GM23338 (cell line): ENCODE measurements at regions not wholly inside any gene's neighbourhood (a gene's known extent, or its start where the extent isn't known, plus 50 kb on each side); places are given as distances from the start of the nearest gene placed in this dataset.

Experiments used
- ATAC-seq: fragments of 200-7000 bp; cut with Tn5 transposase; 3 replicates; pipeline ENCODE4 v1.9.1; 2020
- DNase-seq: peaks from one replicate; pipeline ENCODE4 v3.0.0-alpha.2; 2015; ENCODE audit warnings: low spot score
- H2AFZ ChIP-seq: fragments of 200-600 bp; sonication (generic); 2 replicates; pipeline ENCODE4 v1.8.0; 2016; ENCODE audit warnings: antibody characterized with exemption, mild to moderate bottlenecking, moderate library complexity
- H3F3A ChIP-seq: fragments of 200-600 bp; sonication (generic); replicated peaks from 2 replicates; pipeline ENCODE4 v1.8.0; 2017; ENCODE audit warnings: antibody characterized with exemption, mixed run types, low read depth
- H3K27ac ChIP-seq: fragments of 200-600 bp; sonication (generic); 2 replicates; pipeline ENCODE4 v1.6.1; 2016; ENCODE audit warnings: low read depth
- H3K27me3 ChIP-seq: fragments of 200-600 bp; sonication (generic); 2 replicates; pipeline ENCODE4 v1.8.0; 2016; ENCODE audit warnings: mild to moderate bottlenecking, mixed run types, moderate library complexity; ENCODE audit not compliant: insufficient read depth
- H3K36me3 ChIP-seq: fragments of 200-600 bp; sonication (generic); 2 replicates; pipeline ENCODE4 v1.8.0; 2016; ENCODE audit warnings: mild to moderate bottlenecking; ENCODE audit not compliant: insufficient read depth
- H3K4me1 ChIP-seq: fragments of 200-600 bp; sonication (generic); 2 replicates; pipeline ENCODE4 v1.8.0; 2016; ENCODE audit warnings: mild to moderate bottlenecking, moderate library complexity; ENCODE audit not compliant: insufficient read depth
- H3K4me2 ChIP-seq: fragments of 200-600 bp; sonication (generic); 2 replicates; pipeline ENCODE4 v1.7.1; 2017; ENCODE audit warnings: mixed run types
- H3K4me3 ChIP-seq: fragments of 200-600 bp; sonication (generic); 2 replicates; pipeline ENCODE4 v1.6.1; 2016; ENCODE audit warnings: mixed run types
- H3K79me2 ChIP-seq: fragments of 200-600 bp; sonication (generic); replicated peaks from 2 replicates; pipeline ENCODE4 v1.8.0; 2017; ENCODE audit warnings: mild to moderate bottlenecking; ENCODE audit not compliant: insufficient read depth
- H3K9me2 ChIP-seq: fragments of 200-600 bp; sonication (generic); 2 replicates; pipeline ENCODE4 v1.8.0; 2017; ENCODE audit not compliant: insufficient read depth
- H4K20me1 ChIP-seq: fragments of 200-600 bp; sonication (generic); replicated peaks from 2 replicates; pipeline ENCODE4 v1.8.0; 2017; ENCODE audit warnings: mild to moderate bottlenecking; ENCODE audit not compliant: insufficient read depth
- H3K27ac Mint-ChIP-seq: 2 replicates; pipeline ENCODE4 v1.8.0; 2020; ENCODE audit warnings: inconsistent platforms, mild to moderate bottlenecking, moderate library complexity, mixed read lengths
- H3K27me3 Mint-ChIP-seq: 3 replicates; pipeline ENCODE4 v1.8.0; 2022; ENCODE audit warnings: low read depth, mild to moderate bottlenecking, moderate library complexity, mixed read lengths, inconsistent platforms; ENCODE audit not compliant: insufficient read depth, poor library complexity
- H3K36me3 Mint-ChIP-seq: 3 replicates; pipeline ENCODE4 v1.8.0; 2021; ENCODE audit warnings: low read depth, mild to moderate bottlenecking, inconsistent platforms, moderate library complexity, mixed read lengths
- H3K4me1 Mint-ChIP-seq: 3 replicates; pipeline ENCODE4 v1.8.0; 2020; ENCODE audit warnings: mild to moderate bottlenecking, inconsistent platforms, mixed read lengths
- H3K4me3 Mint-ChIP-seq: 3 replicates; pipeline ENCODE4 v1.8.0; 2021; ENCODE audit warnings: moderate library complexity, mild to moderate bottlenecking, inconsistent platforms, mixed read lengths
- H3K9me3 Mint-ChIP-seq: 3 replicates; pipeline ENCODE4 v1.8.0; 2020; ENCODE audit warnings: moderate library complexity, mild to moderate bottlenecking, inconsistent platforms, mixed read lengths
- CREB1 ChIP-seq: fragments of 250-450 bp; sonication (Bioruptor Pico); IDR thresholded peaks from 2 replicates; pipeline ENCODE4 v1.5.0; 2020; ENCODE audit warnings: low read depth, mild to moderate bottlenecking, moderate library complexity
- EZH2 ChIP-seq: fragments of 200-600 bp; sonication (generic); IDR thresholded peaks from one replicate; pipeline ENCODE4 v1.8.0; 2017; ENCODE audit warnings: antibody characterized with exemption, mild to moderate bottlenecking, low read depth; ENCODE audit not compliant: unreplicated experiment
- EZH2phosphoT487 ChIP-seq: fragments of 200-600 bp; sonication (generic); IDR thresholded peaks from one replicate; pipeline ENCODE4 v1.8.1; 2018; ENCODE audit warnings: antibody characterized with exemption; ENCODE audit not compliant: unreplicated experiment
- JUNB ChIP-seq: IDR thresholded peaks from one replicate; pipeline ENCODE4 v1.6.1; 2016; ENCODE audit warnings: antibody characterized with exemption; ENCODE audit not compliant: unreplicated experiment
- NANOG ChIP-seq: IDR thresholded peaks from 2 replicates; pipeline ENCODE4 v1.6.1; 2016; ENCODE audit warnings: antibody characterized with exemption, borderline replicate concordance
- POLR2AphosphoS5 ChIP-seq: IDR thresholded peaks from 2 replicates; pipeline ENCODE4 v1.6.1; 2016; ENCODE audit warnings: antibody characterized with exemption, low read depth
- STAT1 ChIP-seq: IDR thresholded peaks from one replicate; pipeline ENCODE4 v1.6.1; 2016; ENCODE audit warnings: antibody characterized with exemption; ENCODE audit not compliant: unreplicated experiment
- ZNF114 ChIP-seq: fragments of 250-450 bp; sonication (Bioruptor Pico); IDR thresholded peaks from 2 replicates; pipeline ENCODE4 v1.5.0; 2020; ENCODE audit warnings: mild to moderate bottlenecking, moderate library complexity
- ZNF331 ChIP-seq: fragments of 250-450 bp; sonication (Bioruptor Pico); IDR thresholded peaks from 2 replicates; pipeline ENCODE4 v1.5.0; 2020; ENCODE audit warnings: low read depth, mild to moderate bottlenecking, moderate library complexity
- TF ChIP-seq, protein P1 (sequence below): fragments of 250-450 bp; sonication (Bioruptor Pico); IDR thresholded peaks from 2 replicates; pipeline ENCODE4 v1.5.0; 2020; ENCODE audit warnings: mild to moderate bottlenecking, moderate library complexity
- TF ChIP-seq, protein P2 (sequence below), 2 experiments: fragments of 200-600 bp in 1 of 2; sonication (generic) in 1 of 2; conservative IDR thresholded peaks; 2 replicates each; pipeline versions ENCODE4 v1.5.1 to v1.6.1; 2016 to 2017; ENCODE audit warnings: antibody characterized with exemption in 2 of 2, low read depth in 2 of 2, mild to moderate bottlenecking in 2 of 2, moderate library complexity in 1 of 2
- TF ChIP-seq, protein P3 (sequence below): IDR thresholded peaks from one replicate; pipeline ENCODE4 v1.6.1; 2018; ENCODE audit warnings: antibody characterized with exemption; ENCODE audit not compliant: unreplicated experiment
- TF ChIP-seq, protein P4 (sequence below): IDR thresholded peaks from 2 replicates; pipeline ENCODE4 v1.6.1; 2016; ENCODE audit warnings: antibody characterized with exemption

- Mint-ChIP-seq H3K4me1 (no peaks in the 10 kb centered on the region), H3K4me3 (no peak overlapping the region), H3K27ac (no peak overlapping the region), H3K9me3 (no peaks in the 10 kb centered on the region), H3K27me3 (no peaks in the 10 kb centered on the region), H3K36me3 (no peaks in the 10 kb centered on the region)
- ATAC-seq: peak; percentile 43; the same call in 2 of the 3 replicates
- Histone ChIP-seq H3K4me3 (no peak overlapping the region), H3K4me1 (peaks cover 6% of the 10 kb centered on the region; the same call in 1 of the 2 replicates), H3K36me3 (no peaks in the 10 kb centered on the region), H3K9me2 (no peaks in the 10 kb centered on the region), H2AFZ (peak overlapping the region; percentile 70; the same call in 1 of the 2 replicates), H3K27me3 (no peaks in the 10 kb centered on the region), H3K4me2 (no peak overlapping the region), H3K27ac (no peak overlapping the region), H3F3A (no peaks in the 10 kb centered on the region), H4K20me1 (no peaks in the 10 kb centered on the region), H3K79me2 (no peaks in the 10 kb centered on the region)
- peak; percentile 6 for DNase-seq
- no peak for TF ChIP-seq ZNF331
- no peak for TF ChIP-seq EZH2
- TF ChIP-seq, protein P1, sequence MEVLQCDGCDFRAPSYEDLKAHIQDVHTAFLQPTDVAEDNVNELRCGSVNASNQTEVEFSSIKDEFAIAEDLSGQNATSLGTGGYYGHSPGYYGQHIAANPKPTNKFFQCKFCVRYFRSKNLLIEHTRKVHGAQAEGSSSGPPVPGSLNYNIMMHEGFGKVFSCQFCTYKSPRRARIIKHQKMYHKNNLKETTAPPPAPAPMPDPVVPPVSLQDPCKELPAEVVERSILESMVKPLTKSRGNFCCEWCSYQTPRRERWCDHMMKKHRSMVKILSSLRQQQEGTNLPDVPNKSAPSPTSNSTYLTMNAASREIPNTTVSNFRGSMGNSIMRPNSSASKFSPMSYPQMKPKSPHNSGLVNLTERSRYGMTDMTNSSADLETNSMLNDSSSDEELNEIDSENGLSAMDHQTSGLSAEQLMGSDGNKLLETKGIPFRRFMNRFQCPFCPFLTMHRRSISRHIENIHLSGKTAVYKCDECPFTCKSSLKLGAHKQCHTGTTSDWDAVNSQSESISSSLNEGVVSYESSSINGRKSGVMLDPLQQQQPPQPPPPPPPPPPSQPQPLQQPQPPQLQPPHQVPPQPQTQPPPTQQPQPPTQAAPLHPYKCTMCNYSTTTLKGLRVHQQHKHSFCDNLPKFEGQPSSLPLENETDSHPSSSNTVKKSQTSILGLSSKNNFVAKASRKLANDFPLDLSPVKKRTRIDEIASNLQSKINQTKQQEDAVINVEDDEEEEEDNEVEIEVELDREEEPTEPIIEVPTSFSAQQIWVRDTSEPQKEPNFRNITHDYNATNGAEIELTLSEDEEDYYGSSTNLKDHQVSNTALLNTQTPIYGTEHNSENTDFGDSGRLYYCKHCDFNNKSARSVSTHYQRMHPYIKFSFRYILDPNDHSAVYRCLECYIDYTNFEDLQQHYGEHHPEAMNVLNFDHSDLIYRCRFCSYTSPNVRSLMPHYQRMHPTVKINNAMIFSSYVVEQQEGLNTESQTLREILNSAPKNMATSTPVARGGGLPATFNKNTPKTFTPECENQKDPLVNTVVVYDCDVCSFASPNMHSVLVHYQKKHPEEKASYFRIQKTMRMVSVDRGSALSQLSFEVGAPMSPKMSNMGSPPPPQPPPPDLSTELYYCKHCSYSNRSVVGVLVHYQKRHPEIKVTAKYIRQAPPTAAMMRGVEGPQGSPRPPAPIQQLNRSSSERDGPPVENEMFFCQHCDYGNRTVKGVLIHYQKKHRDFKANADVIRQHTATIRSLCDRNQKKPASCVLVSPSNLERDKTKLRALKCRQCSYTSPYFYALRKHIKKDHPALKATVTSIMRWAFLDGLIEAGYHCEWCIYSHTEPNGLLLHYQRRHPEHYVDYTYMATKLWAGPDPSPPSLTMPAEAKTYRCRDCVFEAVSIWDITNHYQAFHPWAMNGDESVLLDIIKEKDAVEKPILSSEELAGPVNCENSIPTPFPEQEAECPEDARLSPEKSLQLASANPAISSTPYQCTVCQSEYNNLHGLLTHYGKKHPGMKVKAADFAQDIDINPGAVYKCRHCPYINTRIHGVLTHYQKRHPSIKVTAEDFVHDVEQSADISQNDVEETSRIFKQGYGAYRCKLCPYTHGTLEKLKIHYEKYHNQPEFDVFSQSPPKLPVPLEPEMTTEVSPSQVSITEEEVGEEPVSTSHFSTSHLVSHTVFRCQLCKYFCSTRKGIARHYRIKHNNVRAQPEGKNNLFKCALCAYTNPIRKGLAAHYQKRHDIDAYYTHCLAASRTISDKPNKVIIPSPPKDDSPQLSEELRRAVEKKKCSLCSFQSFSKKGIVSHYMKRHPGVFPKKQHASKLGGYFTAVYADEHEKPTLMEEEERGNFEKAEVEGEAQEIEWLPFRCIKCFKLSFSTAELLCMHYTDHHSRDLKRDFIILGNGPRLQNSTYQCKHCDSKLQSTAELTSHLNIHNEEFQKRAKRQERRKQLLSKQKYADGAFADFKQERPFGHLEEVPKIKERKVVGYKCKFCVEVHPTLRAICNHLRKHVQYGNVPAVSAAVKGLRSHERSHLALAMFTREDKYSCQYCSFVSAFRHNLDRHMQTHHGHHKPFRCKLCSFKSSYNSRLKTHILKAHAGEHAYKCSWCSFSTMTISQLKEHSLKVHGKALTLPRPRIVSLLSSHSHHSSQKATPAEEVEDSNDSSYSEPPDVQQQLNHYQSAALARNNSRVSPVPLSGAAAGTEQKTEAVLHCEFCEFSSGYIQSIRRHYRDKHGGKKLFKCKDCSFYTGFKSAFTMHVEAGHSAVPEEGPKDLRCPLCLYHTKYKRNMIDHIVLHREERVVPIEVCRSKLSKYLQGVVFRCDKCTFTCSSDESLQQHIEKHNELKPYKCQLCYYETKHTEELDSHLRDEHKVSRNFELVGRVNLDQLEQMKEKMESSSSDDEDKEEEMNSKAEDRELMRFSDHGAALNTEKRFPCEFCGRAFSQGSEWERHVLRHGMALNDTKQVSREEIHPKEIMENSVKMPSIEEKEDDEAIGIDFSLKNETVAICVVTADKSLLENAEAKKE (CRISPR knock-in tag): no peak
- TF ChIP-seq, protein P2, sequence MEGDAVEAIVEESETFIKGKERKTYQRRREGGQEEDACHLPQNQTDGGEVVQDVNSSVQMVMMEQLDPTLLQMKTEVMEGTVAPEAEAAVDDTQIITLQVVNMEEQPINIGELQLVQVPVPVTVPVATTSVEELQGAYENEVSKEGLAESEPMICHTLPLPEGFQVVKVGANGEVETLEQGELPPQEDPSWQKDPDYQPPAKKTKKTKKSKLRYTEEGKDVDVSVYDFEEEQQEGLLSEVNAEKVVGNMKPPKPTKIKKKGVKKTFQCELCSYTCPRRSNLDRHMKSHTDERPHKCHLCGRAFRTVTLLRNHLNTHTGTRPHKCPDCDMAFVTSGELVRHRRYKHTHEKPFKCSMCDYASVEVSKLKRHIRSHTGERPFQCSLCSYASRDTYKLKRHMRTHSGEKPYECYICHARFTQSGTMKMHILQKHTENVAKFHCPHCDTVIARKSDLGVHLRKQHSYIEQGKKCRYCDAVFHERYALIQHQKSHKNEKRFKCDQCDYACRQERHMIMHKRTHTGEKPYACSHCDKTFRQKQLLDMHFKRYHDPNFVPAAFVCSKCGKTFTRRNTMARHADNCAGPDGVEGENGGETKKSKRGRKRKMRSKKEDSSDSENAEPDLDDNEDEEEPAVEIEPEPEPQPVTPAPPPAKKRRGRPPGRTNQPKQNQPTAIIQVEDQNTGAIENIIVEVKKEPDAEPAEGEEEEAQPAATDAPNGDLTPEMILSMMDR (conservative IDR thresholded peaks at IDR 0.05; ENCODE audit: low read depth in 2 of 2): no peak
- no peak for TF ChIP-seq NANOG
- TF ChIP-seq STAT1: no peak
- no peak for TF ChIP-seq CREB1 (CRISPR knock-in tag)
- no peak for TF ChIP-seq JUNB
- TF ChIP-seq, protein P3, sequence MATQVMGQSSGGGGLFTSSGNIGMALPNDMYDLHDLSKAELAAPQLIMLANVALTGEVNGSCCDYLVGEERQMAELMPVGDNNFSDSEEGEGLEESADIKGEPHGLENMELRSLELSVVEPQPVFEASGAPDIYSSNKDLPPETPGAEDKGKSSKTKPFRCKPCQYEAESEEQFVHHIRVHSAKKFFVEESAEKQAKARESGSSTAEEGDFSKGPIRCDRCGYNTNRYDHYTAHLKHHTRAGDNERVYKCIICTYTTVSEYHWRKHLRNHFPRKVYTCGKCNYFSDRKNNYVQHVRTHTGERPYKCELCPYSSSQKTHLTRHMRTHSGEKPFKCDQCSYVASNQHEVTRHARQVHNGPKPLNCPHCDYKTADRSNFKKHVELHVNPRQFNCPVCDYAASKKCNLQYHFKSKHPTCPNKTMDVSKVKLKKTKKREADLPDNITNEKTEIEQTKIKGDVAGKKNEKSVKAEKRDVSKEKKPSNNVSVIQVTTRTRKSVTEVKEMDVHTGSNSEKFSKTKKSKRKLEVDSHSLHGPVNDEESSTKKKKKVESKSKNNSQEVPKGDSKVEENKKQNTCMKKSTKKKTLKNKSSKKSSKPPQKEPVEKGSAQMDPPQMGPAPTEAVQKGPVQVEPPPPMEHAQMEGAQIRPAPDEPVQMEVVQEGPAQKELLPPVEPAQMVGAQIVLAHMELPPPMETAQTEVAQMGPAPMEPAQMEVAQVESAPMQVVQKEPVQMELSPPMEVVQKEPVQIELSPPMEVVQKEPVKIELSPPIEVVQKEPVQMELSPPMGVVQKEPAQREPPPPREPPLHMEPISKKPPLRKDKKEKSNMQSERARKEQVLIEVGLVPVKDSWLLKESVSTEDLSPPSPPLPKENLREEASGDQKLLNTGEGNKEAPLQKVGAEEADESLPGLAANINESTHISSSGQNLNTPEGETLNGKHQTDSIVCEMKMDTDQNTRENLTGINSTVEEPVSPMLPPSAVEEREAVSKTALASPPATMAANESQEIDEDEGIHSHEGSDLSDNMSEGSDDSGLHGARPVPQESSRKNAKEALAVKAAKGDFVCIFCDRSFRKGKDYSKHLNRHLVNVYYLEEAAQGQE: no peak
- TF ChIP-seq, protein P4, sequence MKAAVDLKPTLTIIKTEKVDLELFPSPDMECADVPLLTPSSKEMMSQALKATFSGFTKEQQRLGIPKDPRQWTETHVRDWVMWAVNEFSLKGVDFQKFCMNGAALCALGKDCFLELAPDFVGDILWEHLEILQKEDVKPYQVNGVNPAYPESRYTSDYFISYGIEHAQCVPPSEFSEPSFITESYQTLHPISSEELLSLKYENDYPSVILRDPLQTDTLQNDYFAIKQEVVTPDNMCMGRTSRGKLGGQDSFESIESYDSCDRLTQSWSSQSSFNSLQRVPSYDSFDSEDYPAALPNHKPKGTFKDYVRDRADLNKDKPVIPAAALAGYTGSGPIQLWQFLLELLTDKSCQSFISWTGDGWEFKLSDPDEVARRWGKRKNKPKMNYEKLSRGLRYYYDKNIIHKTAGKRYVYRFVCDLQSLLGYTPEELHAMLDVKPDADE: no peak
- TF ChIP-seq POLR2AphosphoS5: no peak
- no peak for TF ChIP-seq ZNF114 (CRISPR knock-in tag)
- no peak for TF ChIP-seq EZH2phosphoT487
These were observed 274.4 kb downstream of the LRIG3 start for GRCh38 chr12:58645946-58646345.
